ENCODE measurements at regions not wholly inside any gene's neighbourhood (a gene's known extent, or its start where the extent isn't known, plus 50 kb on each side); places are given as distances from the start of the nearest gene placed in this dataset.

- Histone ChIP-seq H3K27me3 (ENCODE audit: control insufficient read depth in 2 of 2, insufficient read depth in 2 of 2, low read length in 2 of 2) (no peaks in the 10 kb centered on the region), H3K4me1 (ENCODE audit: control insufficient read depth in 1 of 2, insufficient read depth in 2 of 2, low read length in 2 of 2) (no peaks in the 10 kb centered on the region), H3K79me2 (ENCODE audit: insufficient read depth, low read length) (no peaks in the 10 kb centered on the region), H3K9me3 (replicated peaks in 1 of 2; ENCODE audit: control insufficient read depth in 1 of 2, insufficient read depth in 1 of 2, low read length in 2 of 2) (peaks cover 11 to 15% of the 10 kb centered on the region in 2 donors), H4K20me1 (ENCODE audit: insufficient read depth, low read length) (no peaks in the 10 kb centered on the region), H2AFZ (ENCODE audit: insufficient read depth, low read depth, low read length, poor library complexity, severe bottlenecking) (no peak overlapping the region), H3K27ac (ENCODE audit: low read depth in 1 of 2, low read length in 2 of 2) (no peak overlapping the region), H3K4me2 (replicated peaks; ENCODE audit: extremely low read depth, low read length, poor library complexity, severe bottlenecking) (no peak overlapping the region), H3K9ac (ENCODE audit: insufficient read depth, low read length, poor library complexity, severe bottlenecking) (no peak overlapping the region), H3K4me3 (replicated peaks in 1 of 3; ENCODE audit: low read depth in 2 of 3, low read length in 3 of 3) (no peak overlapping the region), H3K36me3 (replicated peaks in 1 of 2; ENCODE audit: control insufficient read depth in 1 of 2, insufficient read depth in 2 of 2, low read length in 2 of 2) (no peaks in the 10 kb centered on the region)
- 91% methylated on average over 7 of the region's 11 CpGs for WGBS (ENCODE audit: insufficient coverage)
- H3K4me1 Mint-ChIP-seq = no peaks in the 10 kb centered on the region
- TF ChIP-seq CTCF (IDR thresholded peaks at IDR 0.05) = no peak
- no peak overlapping the region for H3K27ac Mint-ChIP-seq
- no peak overlapping the region for H3K4me3 Mint-ChIP-seq
- DNase-seq = no peak
- intact Hi-C loops (cut with micrococcal nuclease) = no loop called here
- peaks cover 0 to 3% (median 2%) of the 10 kb centered on the region in 3 donors for H3K27me3 Mint-ChIP-seq (ENCODE audit: low read depth in 3 of 3)
- H3K9me3 Mint-ChIP-seq = peaks cover 4 to 15% (median 10%) of the 10 kb centered on the region in 7 donors
- no peaks in the 10 kb centered on the region for H3K36me3 Mint-ChIP-seq
Measured at GRCh38 chr1:5571861-5572401, 420.3 kb downstream of the NPHP4 start.

- Histone ChIP-seq H3K4me2 (replicated peaks; ENCODE audit: extremely low read depth, low read length, poor library complexity, severe bottlenecking) (no peak overlapping the region), H3K9me3 (replicated peaks in 1 of 2; ENCODE audit: control insufficient read depth in 1 of 2, insufficient read depth in 1 of 2, low read length in 2 of 2) (peaks cover 11 to 15% of the 10 kb centered on the region in 2 donors), H2AFZ (ENCODE audit: insufficient read depth, low read depth, low read length, poor library complexity, severe bottlenecking) (no peak overlapping the region), H3K9ac (ENCODE audit: insufficient read depth, low read length, poor library complexity, severe bottlenecking) (no peak overlapping the region), H3K27me3 (ENCODE audit: control insufficient read depth in 2 of 2, insufficient read depth in 2 of 2, low read length in 2 of 2) (no peaks in the 10 kb centered on the region), H4K20me1 (ENCODE audit: insufficient read depth, low read length) (no peaks in the 10 kb centered on the region), H3K4me1 (ENCODE audit: control insufficient read depth in 1 of 2, insufficient read depth in 2 of 2, low read length in 2 of 2) (no peaks in the 10 kb centered on the region), H3K36me3 (replicated peaks in 1 of 2; ENCODE audit: control insufficient read depth in 1 of 2, insufficient read depth in 2 of 2, low read length in 2 of 2) (no peaks in the 10 kb centered on the region), H3K79me2 (ENCODE audit: insufficient read depth, low read length) (no peaks in the 10 kb centered on the region), H3K4me3 (replicated peaks in 1 of 3; ENCODE audit: low read depth in 2 of 3, low read length in 3 of 3) (no peak overlapping the region), H3K27ac (ENCODE audit: low read depth in 1 of 2, low read length in 2 of 2) (no peak overlapping the region)
- 92% methylated on average over 5 of the region's 5 CpGs for WGBS (ENCODE audit: insufficient coverage)
- intact Hi-C loops (cut with micrococcal nuclease) = no loop called here
- no peaks in the 10 kb centered on the region for H3K36me3 Mint-ChIP-seq
- peaks cover 0 to 3% (median 2%) of the 10 kb centered on the region in 3 donors for H3K27me3 Mint-ChIP-seq (ENCODE audit: low read depth in 3 of 3)
- no peaks in the 10 kb centered on the region for H3K4me1 Mint-ChIP-seq
- DNase-seq = no peak
- H3K4me3 Mint-ChIP-seq = no peak overlapping the region
- H3K27ac Mint-ChIP-seq = no peak overlapping the region
- no peak for TF ChIP-seq CTCF (IDR thresholded peaks at IDR 0.05)
- H3K9me3 Mint-ChIP-seq = peaks cover 4 to 15% (median 10%) of the 10 kb centered on the region in 7 donors
Measured at GRCh38 chr1:5571438-5571837, 420.8 kb downstream of the NPHP4 start.
